ENCODE measurements at regions not wholly inside any gene's neighbourhood (a gene's known extent, or its start where the extent isn't known, plus 50 kb on each side); places are given as distances from the start of the nearest gene placed in this dataset.

- H3K4me3 ChIP-seq (ENCODE audit: extremely low read depth in 1 of 4, insufficient read depth in 2 of 4, low read depth in 3 of 4, low read length in 4 of 4): no peak overlapping the region
- H3K4ac ChIP-seq (replicated peaks; ENCODE audit: insufficient read length, low read depth, low read length): no peak overlapping the region
- DNase-seq (ENCODE audit: low read depth in 1 of 2, low spot score in 2 of 2): no peak
- H2BK20ac ChIP-seq (ENCODE audit: low read length): no peak overlapping the region
- H3K23me2 ChIP-seq (ENCODE audit: low read depth, low read length): no peaks in the 10 kb centered on the region
- H3K27ac ChIP-seq (ENCODE audit: low read depth, low read length): no peak overlapping the region
- no peak overlapping the region for H3K23ac ChIP-seq (ENCODE audit: insufficient read length)
- no peak for FAIRE-seq
- no peak overlapping the region for H4K5ac ChIP-seq (ENCODE audit: insufficient read length, low read depth, low read length)
- H3K4me2 ChIP-seq (ENCODE audit: insufficient read depth in 1 of 2, low read depth in 2 of 2, low read length in 2 of 2): no peak overlapping the region
- H3K14ac ChIP-seq (ENCODE audit: insufficient read length): no peak overlapping the region
- H3K9me3 ChIP-seq (ENCODE audit: insufficient read depth in 2 of 2, low read depth in 1 of 2, low read length in 1 of 2): peaks cover 5 to 51% of the 10 kb centered on the region in 2 experiments; a peak in 3 of 4 replicates
- no peaks in the 10 kb centered on the region for H3K79me1 ChIP-seq (ENCODE audit: low read depth, low read length)
- H3K4me1 ChIP-seq (replicated peaks in 1 of 4; ENCODE audit: control insufficient read depth in 3 of 4, insufficient read depth in 4 of 4, low read length in 3 of 4): no peaks in the 10 kb centered on the region
- H3K79me2 ChIP-seq (ENCODE audit: control insufficient read depth in 1 of 2, insufficient read depth in 2 of 2, low read length in 2 of 2): no peaks in the 10 kb centered on the region
- H3K9ac ChIP-seq (replicated peaks in 1 of 4; ENCODE audit: extremely low read depth in 1 of 4, low read depth in 3 of 4, low read length in 3 of 4): no peak overlapping the region
- no peaks in the 10 kb centered on the region for H3K36me3 ChIP-seq (ENCODE audit: control insufficient read depth in 2 of 4, insufficient read depth in 4 of 4, low read length in 3 of 4)
- H3K56ac ChIP-seq (replicated peaks; ENCODE audit: insufficient read length, low read depth, low read length): no peak overlapping the region
- CTCF ChIA-PET (ENCODE audit: partially characterized antibody): no interaction called here
- no peak overlapping the region; the same call in 1 of the 2 replicates for H4K8ac ChIP-seq (ENCODE audit: extremely low read depth, insufficient read depth, low read length)
- no peak overlapping the region for H2BK12ac ChIP-seq (ENCODE audit: low read depth, low read length)
- H2BK120ac ChIP-seq (replicated peaks; ENCODE audit: low read depth, low read length): no peak overlapping the region
- no peak overlapping the region for H2AK5ac ChIP-seq (ENCODE audit: low read depth, low read length)
- TF ChIP-seq CHD1 (IDR thresholded peaks at IDR 0.05; ENCODE audit: low read depth, low read length): no peak
- TF ChIP-seq NRF1 (IDR thresholded peaks at IDR 0.05; ENCODE audit: low read depth, low read length): no peak
- H3K27me3 ChIP-seq (replicated peaks in 1 of 4; ENCODE audit: control insufficient read depth in 3 of 4, extremely low read depth in 1 of 4, insufficient read depth in 3 of 4, low read length in 3 of 4): no peaks in the 10 kb centered on the region
- no peak overlapping the region for H3K18ac ChIP-seq (ENCODE audit: extremely low read depth, low read length)
- no peak overlapping the region for H2BK15ac ChIP-seq (ENCODE audit: low read length)
- WGBS, 2 experiments (ENCODE audit: extremely low coverage in 1 of 2, insufficient coverage in 1 of 2, insufficient read length in 1 of 2, insufficient replicate concordance in 2 of 2, low coverage in 1 of 2, low lambda C conversion rate in 2 of 2, missing lambda C conversion rate in 1 of 2): 97% methylated on average over 31 of the region's 41 CpGs; no CpG with 5 or more reads in 1 of the 2 experiments
- H4K20me1 ChIP-seq (replicated peaks in 1 of 2; ENCODE audit: control insufficient read depth in 1 of 2, insufficient read depth in 2 of 2, low read length in 2 of 2): no peaks in the 10 kb centered on the region
- no peak overlapping the region for H2AFZ ChIP-seq (ENCODE audit: low read length)
- H2BK5ac ChIP-seq (ENCODE audit: low read depth, low read length): no peak overlapping the region
- POLR2A ChIA-PET (ENCODE audit: partially characterized antibody): no interaction called here
- H4K91ac ChIP-seq (replicated peaks; ENCODE audit: insufficient read length, low read length): no peak overlapping the region
Measured at GRCh38 chr2:131754929-131755720, 227.4 kb downstream of the CCDC74A start.
